ENCODE measurements at regions not wholly inside any gene's neighbourhood (a gene's known extent, or its start where the extent isn't known, plus 50 kb on each side); places are given as distances from the start of the nearest gene placed in this dataset.

DNA sequence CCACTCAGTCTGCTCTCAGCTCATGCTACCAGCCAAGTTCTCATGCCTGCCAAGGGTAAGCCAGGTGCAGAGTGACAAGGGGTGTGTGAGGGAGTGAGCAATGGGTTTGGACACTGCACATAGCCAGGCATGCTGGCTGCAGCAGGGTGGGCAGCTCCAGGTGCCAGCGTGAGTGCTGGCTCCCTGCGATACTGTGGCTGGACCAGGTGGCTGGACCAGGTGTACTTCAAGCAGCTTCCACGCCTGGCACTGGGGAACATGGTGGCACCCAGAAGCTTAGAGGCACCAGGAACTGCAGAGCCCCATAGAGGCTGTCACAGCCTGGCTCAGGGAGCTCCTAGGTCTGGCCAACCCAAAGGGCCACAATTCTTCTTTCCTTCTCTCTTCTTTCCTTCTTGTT lies 234.9 kb upstream of the GIMD1 start:
- FAIRE-seq (no peak), DNase-seq (ENCODE audit: low read depth, low spot score) (no peak), ATAC-seq (no peak)
- Histone ChIP-seq H3K36me3 (ENCODE audit: control insufficient read depth in 2 of 2, insufficient read depth in 2 of 2, low read length in 1 of 2) (no peaks in the 10 kb centered on the region), H3K9ac (ENCODE audit: control insufficient read depth, insufficient read depth, low read length) (no peak overlapping the region), H2AFZ (ENCODE audit: control insufficient read depth, low read depth, low read length) (no peak overlapping the region), H3K4me1 (ENCODE audit: control insufficient read depth, insufficient read depth, low read length) (no peaks in the 10 kb centered on the region), H3K4me2 (ENCODE audit: control insufficient read depth, insufficient read depth) (no peak overlapping the region), H3K27me3 (replicated peaks in 1 of 2; ENCODE audit: control insufficient read depth in 2 of 2, insufficient read depth in 2 of 2, low read length in 1 of 2) (no peaks in the 10 kb centered on the region), H3K27ac (ENCODE audit: control insufficient read depth, insufficient read depth) (no peak overlapping the region), H3K79me2 (ENCODE audit: control insufficient read depth, insufficient read depth, low read length) (no peaks in the 10 kb centered on the region), H3K4me3 (no peak overlapping the region), H3K9me3 (replicated peaks; ENCODE audit: control insufficient read depth, insufficient read depth, low read length) (no peaks in the 10 kb centered on the region), H4K20me1 (ENCODE audit: control insufficient read depth, insufficient read depth) (no peaks in the 10 kb centered on the region)
- ChIA-PET POLR2A (no interaction called here), RAD21 (ENCODE audit: unreplicated experiment) (no interaction called here), CTCF (no interaction called here), SMC1A (ENCODE audit: uncharacterized antibody, unreplicated experiment) (no interaction called here)
- in situ Hi-C loops (cut with MboI) = no loop called here
- no TSS peak for BruUV-seq (replicated peaks)
- intact Hi-C loops (cut with micrococcal nuclease; ENCODE audit: unreplicated experiment) = no loop called here
- TF ChIP-seq HDAC6 (IDR thresholded peaks at IDR 0.05; ENCODE audit: unreplicated experiment) = no peak
- no peak for TF ChIP-seq ZNF384 (IDR thresholded peaks at IDR 0.05; ENCODE audit: borderline replicate concordance, low read depth, low read length)
- no peak for TF ChIP-seq NFXL1 (IDR thresholded peaks at IDR 0.05; ENCODE audit: borderline replicate concordance)
- TF ChIP-seq RBBP5 (conservative IDR thresholded peaks at IDR 0.05) = no peak
- no peak for TF ChIP-seq ATF7 (IDR thresholded peaks at IDR 0.05; ENCODE audit: low read depth)
- no peak for TF ChIP-seq PBX3 (IDR thresholded peaks at IDR 0.05; ENCODE audit: insufficient replicate concordance, low read depth, low read length)
- TF ChIP-seq ZNF274 (IDR thresholded peaks at IDR 0.05; ENCODE audit: insufficient read depth, insufficient read length) = no peak
- TF ChIP-seq CTCF (IDR thresholded peaks at IDR 0.05 in 2 of 3, conservative IDR thresholded peaks at IDR 0.05 in 1 of 3; ENCODE audit: control insufficient read depth in 2 of 3, extremely low read depth in 1 of 3, insufficient read depth in 1 of 3, low read depth in 3 of 3, low read length in 3 of 3) = no peak
- no peak for TF ChIP-seq BCL3 (IDR thresholded peaks at IDR 0.05; ENCODE audit: borderline replicate concordance, insufficient read depth, low read depth, low read length, poor library complexity, severe bottlenecking)
- TF ChIP-seq CBX3 (IDR thresholded peaks at IDR 0.05; ENCODE audit: borderline replicate concordance, low read depth) = no peak
- no peak for TF ChIP-seq BCLAF1 (IDR thresholded peaks at IDR 0.05)
- TF ChIP-seq SREBF2 (IDR thresholded peaks at IDR 0.05; ENCODE audit: low read length) = no peak
- no peak for TF ChIP-seq KDM1A (IDR thresholded peaks at IDR 0.05; ENCODE audit: borderline replicate concordance)
- WGBS (ENCODE audit: insufficient coverage, insufficient replicate concordance, low lambda C conversion rate, missing lambda C conversion rate) = 20% methylated on average over 3 of the region's 3 CpGs
